Heart left ventricle (tissue), 16 donors: ENCODE measurements at regions not wholly inside any gene's neighbourhood (a gene's known extent, or its start where the extent isn't known, plus 50 kb on each side); places are given as distances from the start of the nearest gene placed in this dataset.

Experiments
- ATAC-seq, 4 donors: fragments of 200-7000 bp; cut with Tn5 transposase; one replicate each; pipeline ENCODE4 v1.9.1; 2020 to 2022; ENCODE audit warnings: moderate library complexity in 4 of 4, mild to moderate bottlenecking in 3 of 4, moderate number of reproducible peaks in 1 of 4
- DNase-seq, 5 donors: peaks; one replicate each; pipeline ENCODE4 v3.0.0-alpha.2; 2020
- H3K27ac ChIP-seq, 12 donors: fragments of 200-600 bp; sonication (generic) in 4 of 12; one replicate each; pipeline versions ENCODE4 v1.5.0 to v1.8.0; 2016 to 2022; ENCODE audit warnings: mild to moderate bottlenecking in 2 of 12
- H3K27me3 ChIP-seq, 9 donors: fragments of 200-600 bp; sonication (generic) in 2 of 9; one replicate each; pipeline versions ENCODE4 v1.5.1 to v1.8.0; 2016 to 2022; ENCODE audit warnings: mild to moderate bottlenecking in 3 of 9
- H3K36me3 ChIP-seq, 9 donors: fragments of 200-600 bp; sonication (generic) in 2 of 9; one replicate each; pipeline versions ENCODE4 v1.5.0 to v1.8.0; 2018 to 2022; ENCODE audit warnings: mild to moderate bottlenecking in 2 of 9
- H3K4me1 ChIP-seq, 12 donors: fragments of 200-600 bp; sonication (generic) in 4 of 12; one replicate each; pipeline versions ENCODE4 v1.5.0 to v1.8.0; 2016 to 2022; ENCODE audit warnings: mild to moderate bottlenecking in 3 of 12
- H3K4me3 ChIP-seq, 12 donors: fragments of 200-600 bp; sonication (generic) in 4 of 12; one replicate each; pipeline versions ENCODE4 v1.5.0 to v1.8.0; 2017 to 2022; ENCODE audit warnings: mild to moderate bottlenecking in 9 of 12, moderate library complexity in 4 of 12
- H3K9me3 ChIP-seq, 12 donors: fragments of 200-600 bp; sonication (generic) in 4 of 12; one replicate each; pipeline versions ENCODE4 v1.5.0 to v1.8.0; 2016 to 2022; ENCODE audit warnings: mild to moderate bottlenecking in 1 of 12
- POLR2A ChIP-seq, 2 donors: fragments of 450-650 bp; IDR thresholded peaks; one replicate each; pipeline ENCODE4 v1.6.1; 2017; ENCODE audit warnings: antibody characterized with exemption in 2 of 2, mild to moderate bottlenecking in 2 of 2, moderate library complexity in 2 of 2
- WGBS, 4 donors: extraction: QIAGEN DNeasy Blood & Tissue Kit in 2 of 4; methylation state at CpG; one replicate each; pipeline versions ENCODE4 v1.1.5 to v1.1.7; 2013 to 2018; 5-methylcytosine and 5-hydroxymethylcytosine counted together
- intact Hi-C, 10 donors: fragments of 100-400 bp; cut with DNase I; formaldehyde crosslinking; loops; one replicate each; pipeline versions ENCODE4 v1.11.1 to v1.14.2; 2022
- TF ChIP-seq, protein P1 (sequence below), 12 donors: fragments of 200-600 bp; sonication (generic) in 4 of 12; IDR thresholded peaks; one replicate each; pipeline versions ENCODE4 v1.5.0 to v1.8.0; 2018 to 2022; ENCODE audit warnings: antibody characterized with exemption in 12 of 12, mild to moderate bottlenecking in 5 of 12
- donor health status: ischemic (EF 13 %, LVEDD 7.1; RV severe dilation, severe dysfunction).
- donor health status: healthy with polysubstance abuse.
- donor health status: DM: no; HTN: yes; CAD: no.
- donor health status: DM: no; HTN: no; CAD: no.
- donor health status: ischemic (EF 25% LVEDD 6.9; RV normal size, moderate dysfunction).
- donor health status: ischemic (EF 25% LVEDD 5.7; RV mildly dilated, moderate dysfunction).
- donor health status: healthy.
- donor health status: DM: yes; HTN: yes; CAD: no.
- donor health status: ischemic (EF 35%, LVEDD 5.7; RV mildly dilated, moderate dysfunction).
- donor health status: nonischemic (EF 11% LVEDD 7.7; RV severe dilation, severe dysfunction).
- donor health status: DM: yes; HTN: yes; CAD: no.
- donor health status: PGD.
- donor health status: ischemic (EF 29% LVEDD 5.4; RV normal size, mild dysfunction).
- donor health status: nonischemic (EF 23%, LVEDD 6.1; RV moderate dilation, normal function).

DNA sequence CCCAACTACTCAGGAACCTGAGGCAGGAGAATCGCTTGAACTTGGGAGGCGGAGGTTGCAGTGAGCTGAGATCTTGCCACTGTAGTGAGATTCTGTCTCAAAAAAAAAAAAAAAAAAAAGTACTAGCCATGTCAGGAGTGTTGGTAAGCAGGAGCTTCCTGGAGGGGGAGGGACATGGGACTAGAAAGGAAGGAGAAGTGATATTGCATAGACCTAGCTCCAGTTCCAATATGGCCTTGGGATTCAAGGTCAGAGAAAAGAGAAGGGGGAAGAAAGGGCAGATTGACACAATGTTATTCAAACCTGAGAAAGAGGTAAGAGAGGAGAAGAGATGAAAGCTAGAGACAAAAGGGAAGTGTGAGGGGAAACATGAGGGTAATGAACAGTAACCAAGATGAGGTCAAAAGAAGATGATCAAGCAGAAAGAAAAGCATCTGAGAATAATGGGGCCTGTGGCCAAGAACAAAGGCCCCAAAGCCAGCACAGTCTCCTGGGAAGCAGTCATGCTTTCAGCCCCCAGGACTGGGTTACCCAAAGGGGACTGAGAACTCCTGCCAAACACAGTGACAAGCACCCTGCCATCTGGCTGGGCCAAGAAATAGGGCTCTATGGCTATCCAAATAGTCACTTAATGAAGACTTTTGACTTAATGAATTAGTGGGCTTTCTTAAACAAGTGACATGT is 51.7 kb upstream of the FTH1 start:
- no peak for ATAC-seq
- Histone ChIP-seq H3K36me3 (no peaks in the 10 kb centered on the region), H3K4me1 (peaks cover 0 to 24% (median 0%) of the 10 kb centered on the region in 12 donors), H3K27me3 (no peaks in the 10 kb centered on the region), H3K4me3 (no peak overlapping the region), H3K9me3 (peaks cover 0 to 16% (median 7%) of the 10 kb centered on the region in 12 donors), H3K27ac (peak overlapping the region in 1 of 12 donors; percentile 65)
- TF ChIP-seq POLR2A (IDR thresholded peaks at IDR 0.05) = no peak
- TF ChIP-seq, protein P1, sequence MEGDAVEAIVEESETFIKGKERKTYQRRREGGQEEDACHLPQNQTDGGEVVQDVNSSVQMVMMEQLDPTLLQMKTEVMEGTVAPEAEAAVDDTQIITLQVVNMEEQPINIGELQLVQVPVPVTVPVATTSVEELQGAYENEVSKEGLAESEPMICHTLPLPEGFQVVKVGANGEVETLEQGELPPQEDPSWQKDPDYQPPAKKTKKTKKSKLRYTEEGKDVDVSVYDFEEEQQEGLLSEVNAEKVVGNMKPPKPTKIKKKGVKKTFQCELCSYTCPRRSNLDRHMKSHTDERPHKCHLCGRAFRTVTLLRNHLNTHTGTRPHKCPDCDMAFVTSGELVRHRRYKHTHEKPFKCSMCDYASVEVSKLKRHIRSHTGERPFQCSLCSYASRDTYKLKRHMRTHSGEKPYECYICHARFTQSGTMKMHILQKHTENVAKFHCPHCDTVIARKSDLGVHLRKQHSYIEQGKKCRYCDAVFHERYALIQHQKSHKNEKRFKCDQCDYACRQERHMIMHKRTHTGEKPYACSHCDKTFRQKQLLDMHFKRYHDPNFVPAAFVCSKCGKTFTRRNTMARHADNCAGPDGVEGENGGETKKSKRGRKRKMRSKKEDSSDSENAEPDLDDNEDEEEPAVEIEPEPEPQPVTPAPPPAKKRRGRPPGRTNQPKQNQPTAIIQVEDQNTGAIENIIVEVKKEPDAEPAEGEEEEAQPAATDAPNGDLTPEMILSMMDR (IDR thresholded peaks at IDR 0.05) = no peak
- WGBS, 4 donors = 94 to 98% (median 95%) methylated on average over 2 of the region's 2 CpGs
- no peak for DNase-seq
- intact Hi-C loops = loop anchor here in 1 of 10 donors (5.0 kb wide), 1 partner anchor 37 kb away; no protein-coding TSS in a partner anchor

DNA sequence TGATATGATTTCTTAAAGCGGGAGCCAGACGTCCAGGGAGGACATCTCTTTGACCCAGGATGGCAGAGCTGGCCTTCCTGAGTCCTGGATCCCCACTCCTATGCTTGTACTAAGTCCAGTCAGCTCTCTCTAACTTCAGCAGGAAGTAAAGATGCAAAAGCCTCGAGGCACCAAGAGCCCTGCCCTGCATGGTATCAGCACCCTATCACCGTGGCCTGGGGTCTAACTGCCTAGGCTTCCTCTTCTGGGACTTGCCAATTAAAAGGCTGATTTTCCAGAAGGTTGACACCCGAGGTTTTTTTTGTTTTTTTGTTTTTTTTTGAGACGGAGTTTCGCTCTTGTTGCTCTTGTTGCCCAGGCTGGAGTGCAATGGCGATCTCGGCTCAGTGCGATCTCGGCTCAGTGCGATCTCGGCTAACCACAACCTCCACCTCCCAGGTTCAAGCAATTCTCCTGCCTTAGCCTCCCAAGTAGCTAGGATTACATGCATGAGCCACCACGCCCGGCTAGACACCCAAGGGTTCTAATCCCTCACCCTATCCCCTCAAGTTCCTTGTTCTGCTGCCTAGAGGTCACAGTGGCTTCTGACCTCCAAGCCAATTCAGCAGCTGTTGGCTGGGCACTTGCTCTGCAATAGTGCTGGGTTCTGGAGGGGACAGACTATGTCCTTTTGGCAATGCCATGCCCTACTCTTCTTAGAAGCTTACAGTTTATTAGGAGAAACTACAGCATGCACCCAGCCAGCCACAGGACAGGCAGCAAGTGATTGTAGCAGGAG is 50.6 kb upstream of the FTH1 start:
- DNase-seq (no peak), ATAC-seq (no peak)
- no peaks in the 10 kb centered on the region for H3K27me3 ChIP-seq
- TF ChIP-seq, protein P1 (IDR thresholded peaks at IDR 0.05) = no peak
- no peak for TF ChIP-seq POLR2A (IDR thresholded peaks at IDR 0.05)
- H3K4me3 ChIP-seq = no peak overlapping the region
- H3K9me3 ChIP-seq = peaks cover 0 to 16% (median 7%) of the 10 kb centered on the region in 12 donors
- intact Hi-C loops = loop anchor here in 1 of 10 donors (5.0 kb wide), 1 partner anchor 36 kb away; no protein-coding TSS in a partner anchor
- H3K27ac ChIP-seq = peak overlapping the region in 1 of 12 donors; percentile 65
- 89 to 91% (median 90%) methylated on average over 15 of the region's 15 CpGs for WGBS, 4 donors
- no peaks in the 10 kb centered on the region for H3K36me3 ChIP-seq
- H3K4me1 ChIP-seq = peaks cover 0 to 29% (median 0%) of the 10 kb centered on the region in 12 donors
